Panc1 (cell line): ENCODE measurements at regions not wholly inside any gene's neighbourhood (a gene's known extent, or its start where the extent isn't known, plus 50 kb on each side); places are given as distances from the start of the nearest gene placed in this dataset.

Experiments used
- POLR2AphosphoS5 ChIP-seq: IDR thresholded peaks from 2 replicates; pipeline ENCODE4 v1.6.1; 2012; ENCODE audit warnings: mild to moderate bottlenecking, low read depth, low read length, moderate library complexity
- SIN3A ChIP-seq: IDR thresholded peaks from 2 replicates; pipeline ENCODE4 v1.6.1; 2012; ENCODE audit warnings: low read depth, mild to moderate bottlenecking, low read length, moderate library complexity, borderline replicate concordance; ENCODE audit not compliant: insufficient read depth
- TF ChIP-seq, protein P1 (sequence below): fragments of 450-650 bp; IDR thresholded peaks from 2 replicates; pipeline ENCODE4 v1.5.1; 2017; ENCODE audit warnings: mild to moderate bottlenecking
- TF ChIP-seq, protein P2 (sequence below), 2 experiments: IDR thresholded peaks; 2 replicates each; pipeline ENCODE4 v1.6.1; 2011 to 2012; ENCODE audit warnings: low read depth in 2 of 2, control low read depth in 1 of 2, low read length in 1 of 2, mild to moderate bottlenecking in 1 of 2, moderate library complexity in 1 of 2; ENCODE audit not compliant: insufficient read depth in 1 of 2

DNA sequence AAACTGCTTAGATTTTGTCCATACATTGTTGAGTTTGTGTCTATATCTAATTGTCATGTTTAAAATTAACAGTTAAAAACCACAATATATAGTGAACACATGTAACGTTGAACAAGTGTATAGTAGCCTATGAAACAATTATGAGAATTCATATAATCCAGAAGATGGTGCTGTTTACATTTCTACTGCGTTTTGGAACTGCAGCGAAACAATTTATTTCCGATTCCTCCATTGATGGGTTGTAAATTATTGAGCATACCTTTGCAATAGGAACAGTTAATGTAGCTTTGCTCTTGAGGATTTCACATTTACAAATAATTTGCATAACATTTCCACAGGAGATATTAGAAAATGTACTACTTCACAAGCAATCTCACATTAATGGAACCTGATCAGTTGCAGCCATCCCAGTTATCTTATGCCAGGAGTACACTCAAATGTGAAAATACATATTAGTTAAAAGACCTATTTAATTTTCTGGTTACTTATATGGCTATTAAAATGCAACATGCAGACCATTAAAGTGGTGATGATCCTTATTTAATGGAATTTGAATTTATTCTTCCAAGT lies 411.8 kb downstream of the CDH10 start:
- TF ChIP-seq, protein P1, sequence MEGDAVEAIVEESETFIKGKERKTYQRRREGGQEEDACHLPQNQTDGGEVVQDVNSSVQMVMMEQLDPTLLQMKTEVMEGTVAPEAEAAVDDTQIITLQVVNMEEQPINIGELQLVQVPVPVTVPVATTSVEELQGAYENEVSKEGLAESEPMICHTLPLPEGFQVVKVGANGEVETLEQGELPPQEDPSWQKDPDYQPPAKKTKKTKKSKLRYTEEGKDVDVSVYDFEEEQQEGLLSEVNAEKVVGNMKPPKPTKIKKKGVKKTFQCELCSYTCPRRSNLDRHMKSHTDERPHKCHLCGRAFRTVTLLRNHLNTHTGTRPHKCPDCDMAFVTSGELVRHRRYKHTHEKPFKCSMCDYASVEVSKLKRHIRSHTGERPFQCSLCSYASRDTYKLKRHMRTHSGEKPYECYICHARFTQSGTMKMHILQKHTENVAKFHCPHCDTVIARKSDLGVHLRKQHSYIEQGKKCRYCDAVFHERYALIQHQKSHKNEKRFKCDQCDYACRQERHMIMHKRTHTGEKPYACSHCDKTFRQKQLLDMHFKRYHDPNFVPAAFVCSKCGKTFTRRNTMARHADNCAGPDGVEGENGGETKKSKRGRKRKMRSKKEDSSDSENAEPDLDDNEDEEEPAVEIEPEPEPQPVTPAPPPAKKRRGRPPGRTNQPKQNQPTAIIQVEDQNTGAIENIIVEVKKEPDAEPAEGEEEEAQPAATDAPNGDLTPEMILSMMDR = peak; percentile 3; the same call in 1 of the 2 replicates
- TF ChIP-seq SIN3A (no peak), POLR2AphosphoS5 (no peak)
- TF ChIP-seq, protein P2, sequence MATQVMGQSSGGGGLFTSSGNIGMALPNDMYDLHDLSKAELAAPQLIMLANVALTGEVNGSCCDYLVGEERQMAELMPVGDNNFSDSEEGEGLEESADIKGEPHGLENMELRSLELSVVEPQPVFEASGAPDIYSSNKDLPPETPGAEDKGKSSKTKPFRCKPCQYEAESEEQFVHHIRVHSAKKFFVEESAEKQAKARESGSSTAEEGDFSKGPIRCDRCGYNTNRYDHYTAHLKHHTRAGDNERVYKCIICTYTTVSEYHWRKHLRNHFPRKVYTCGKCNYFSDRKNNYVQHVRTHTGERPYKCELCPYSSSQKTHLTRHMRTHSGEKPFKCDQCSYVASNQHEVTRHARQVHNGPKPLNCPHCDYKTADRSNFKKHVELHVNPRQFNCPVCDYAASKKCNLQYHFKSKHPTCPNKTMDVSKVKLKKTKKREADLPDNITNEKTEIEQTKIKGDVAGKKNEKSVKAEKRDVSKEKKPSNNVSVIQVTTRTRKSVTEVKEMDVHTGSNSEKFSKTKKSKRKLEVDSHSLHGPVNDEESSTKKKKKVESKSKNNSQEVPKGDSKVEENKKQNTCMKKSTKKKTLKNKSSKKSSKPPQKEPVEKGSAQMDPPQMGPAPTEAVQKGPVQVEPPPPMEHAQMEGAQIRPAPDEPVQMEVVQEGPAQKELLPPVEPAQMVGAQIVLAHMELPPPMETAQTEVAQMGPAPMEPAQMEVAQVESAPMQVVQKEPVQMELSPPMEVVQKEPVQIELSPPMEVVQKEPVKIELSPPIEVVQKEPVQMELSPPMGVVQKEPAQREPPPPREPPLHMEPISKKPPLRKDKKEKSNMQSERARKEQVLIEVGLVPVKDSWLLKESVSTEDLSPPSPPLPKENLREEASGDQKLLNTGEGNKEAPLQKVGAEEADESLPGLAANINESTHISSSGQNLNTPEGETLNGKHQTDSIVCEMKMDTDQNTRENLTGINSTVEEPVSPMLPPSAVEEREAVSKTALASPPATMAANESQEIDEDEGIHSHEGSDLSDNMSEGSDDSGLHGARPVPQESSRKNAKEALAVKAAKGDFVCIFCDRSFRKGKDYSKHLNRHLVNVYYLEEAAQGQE (IDR thresholded peaks at IDR 0.05; ENCODE audit: insufficient read depth in 1 of 2, low read depth in 2 of 2, low read length in 1 of 2) = no peak
